ENCODE measurements at regions not wholly inside any gene's neighbourhood (a gene's known extent, or its start where the extent isn't known, plus 50 kb on each side); places are given as distances from the start of the nearest gene placed in this dataset.

DNA sequence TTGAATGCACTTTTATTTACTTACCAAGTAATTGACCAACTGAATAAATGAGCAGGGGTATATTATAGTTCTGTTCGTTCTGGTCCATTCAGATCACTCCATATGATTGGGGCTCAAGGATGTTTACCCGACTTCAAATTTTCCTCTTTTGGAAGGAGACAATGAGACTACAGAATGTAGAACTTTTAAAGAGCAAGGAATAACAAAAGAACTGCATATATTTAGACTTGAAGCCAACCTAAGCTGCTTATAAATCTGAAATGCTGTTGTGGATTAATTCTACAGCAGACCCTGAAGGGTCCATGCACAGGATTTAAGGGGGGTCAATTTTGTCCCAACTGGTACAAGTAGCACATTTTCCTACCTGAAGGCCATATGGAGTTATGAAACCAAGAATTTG, 610.8 kb downstream of the RAB28 start:
- Histone ChIP-seq H3K27me3 (no peaks in the 10 kb centered on the region), H3K36me3 (no peaks in the 10 kb centered on the region), H3K27ac (no peak overlapping the region), H3K4me1 (no peaks in the 10 kb centered on the region), H3K9me3 (no peaks in the 10 kb centered on the region), H3K4me3 (no peak overlapping the region), H3K9ac (ENCODE audit: low read depth in 2 of 2, low read length in 2 of 2) (no peak overlapping the region)
- no peak for DNase-seq
- TF ChIP-seq, protein P1, sequence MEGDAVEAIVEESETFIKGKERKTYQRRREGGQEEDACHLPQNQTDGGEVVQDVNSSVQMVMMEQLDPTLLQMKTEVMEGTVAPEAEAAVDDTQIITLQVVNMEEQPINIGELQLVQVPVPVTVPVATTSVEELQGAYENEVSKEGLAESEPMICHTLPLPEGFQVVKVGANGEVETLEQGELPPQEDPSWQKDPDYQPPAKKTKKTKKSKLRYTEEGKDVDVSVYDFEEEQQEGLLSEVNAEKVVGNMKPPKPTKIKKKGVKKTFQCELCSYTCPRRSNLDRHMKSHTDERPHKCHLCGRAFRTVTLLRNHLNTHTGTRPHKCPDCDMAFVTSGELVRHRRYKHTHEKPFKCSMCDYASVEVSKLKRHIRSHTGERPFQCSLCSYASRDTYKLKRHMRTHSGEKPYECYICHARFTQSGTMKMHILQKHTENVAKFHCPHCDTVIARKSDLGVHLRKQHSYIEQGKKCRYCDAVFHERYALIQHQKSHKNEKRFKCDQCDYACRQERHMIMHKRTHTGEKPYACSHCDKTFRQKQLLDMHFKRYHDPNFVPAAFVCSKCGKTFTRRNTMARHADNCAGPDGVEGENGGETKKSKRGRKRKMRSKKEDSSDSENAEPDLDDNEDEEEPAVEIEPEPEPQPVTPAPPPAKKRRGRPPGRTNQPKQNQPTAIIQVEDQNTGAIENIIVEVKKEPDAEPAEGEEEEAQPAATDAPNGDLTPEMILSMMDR (IDR thresholded peaks at IDR 0.05), result no peak
- intact Hi-C loops (cut with DNase I), result no loop called here

DNA sequence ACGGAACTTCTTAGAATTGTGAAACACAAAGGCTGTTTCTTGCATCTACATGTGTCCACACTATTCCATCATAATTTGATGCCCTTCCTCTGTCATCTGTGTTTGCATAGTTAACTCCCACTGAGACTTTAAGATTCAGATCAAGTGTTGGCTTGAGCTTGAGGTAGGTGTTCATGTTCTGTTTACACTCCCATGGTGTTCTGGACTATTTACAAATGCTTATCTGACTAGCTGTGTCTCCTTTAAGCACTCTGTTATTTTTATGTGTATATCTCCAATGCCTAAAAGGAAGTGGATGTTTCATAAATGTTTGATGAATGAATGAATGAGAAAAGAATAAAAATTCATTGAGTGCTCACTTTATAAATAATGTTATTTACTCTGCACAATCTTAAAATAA, 622.7 kb downstream of the RAB28 start:
- H3K27ac ChIP-seq, result no peak overlapping the region
- H3K9me3 ChIP-seq, result no peaks in the 10 kb centered on the region
- no peak overlapping the region for H3K9ac ChIP-seq (ENCODE audit: low read depth in 2 of 2, low read length in 2 of 2)
- TF ChIP-seq, protein P1 (IDR thresholded peaks at IDR 0.05), result no peak
- DNase-seq, result no peak
- H3K27me3 ChIP-seq, result no peaks in the 10 kb centered on the region
- intact Hi-C loops (cut with DNase I), result no loop called here
- no peaks in the 10 kb centered on the region for H3K36me3 ChIP-seq
- H3K4me1 ChIP-seq, result no peaks in the 10 kb centered on the region
- no peak overlapping the region for H3K4me3 ChIP-seq

DNA sequence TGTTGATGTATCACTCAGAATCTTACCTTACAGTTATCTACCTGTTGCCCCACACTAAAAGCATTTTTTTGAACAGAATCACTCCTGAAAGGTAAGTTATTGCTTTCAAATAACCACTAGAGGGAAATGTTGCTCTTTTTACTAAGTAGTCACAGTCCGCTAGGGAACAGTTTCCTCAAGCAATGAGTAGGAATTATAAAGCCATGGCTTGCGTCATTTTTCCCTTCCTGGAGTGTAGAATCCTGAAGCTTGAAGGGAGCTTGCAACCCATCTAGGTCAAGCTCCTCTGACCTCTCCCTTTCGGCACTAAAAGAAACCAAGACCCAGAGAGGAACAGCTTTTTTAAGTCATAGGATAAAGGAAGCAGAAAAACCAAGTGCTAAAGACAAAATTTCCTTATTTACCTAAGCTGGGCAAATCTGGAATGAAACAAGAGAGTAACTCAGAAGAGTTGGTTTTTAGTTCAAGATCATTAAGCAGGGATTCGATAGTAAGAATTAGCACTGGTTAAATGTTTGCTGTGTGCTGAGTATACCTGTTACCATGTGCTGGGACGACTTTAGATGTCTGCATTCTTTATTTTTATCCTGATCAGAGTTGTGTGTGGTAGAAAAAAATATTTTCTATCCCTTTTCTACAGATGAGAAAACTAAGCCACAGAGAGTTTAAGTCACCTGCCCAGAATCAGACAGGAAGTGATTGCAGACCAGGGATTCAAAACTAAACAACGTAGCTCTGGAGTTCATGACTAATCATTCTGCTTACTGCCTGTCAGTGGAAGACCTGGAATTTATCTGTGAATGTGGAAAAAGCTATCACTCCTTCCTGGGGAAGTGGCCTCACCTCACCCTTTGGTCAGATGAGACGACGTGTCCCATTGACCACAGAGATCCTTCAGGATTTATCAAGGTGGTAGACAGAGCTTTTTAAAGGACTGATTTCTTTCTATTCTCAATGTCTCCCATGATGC, 631.5 kb downstream of the RAB28 start:
- peak; percentile 17 for DNase-seq

DNA sequence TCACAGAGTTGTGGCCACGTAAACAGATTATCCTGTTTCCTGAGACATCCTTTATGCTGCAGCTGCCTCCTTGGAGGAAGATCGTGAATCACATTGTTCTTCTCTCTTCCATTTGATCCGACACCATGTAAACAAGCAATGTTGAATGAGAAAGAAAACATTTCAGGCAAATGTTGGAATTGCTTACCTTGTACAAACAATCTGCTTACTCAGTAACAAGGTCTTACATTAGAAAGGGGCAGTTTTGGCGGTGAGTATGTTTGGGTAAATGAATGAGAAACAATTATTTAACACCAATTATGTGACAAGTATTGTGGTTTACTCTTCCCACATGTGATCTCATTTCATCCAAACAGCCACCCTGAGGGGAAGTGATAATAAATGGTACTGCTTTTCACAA, 637.8 kb downstream of the RAB28 start:
- TF ChIP-seq, protein P1 (IDR thresholded peaks at IDR 0.05), result no peak
- no peaks in the 10 kb centered on the region for H3K27me3 ChIP-seq
- no peaks in the 10 kb centered on the region for H3K36me3 ChIP-seq
- H3K9me3 ChIP-seq, result no peaks in the 10 kb centered on the region
- H3K4me3 ChIP-seq, result no peak overlapping the region
- H3K27ac ChIP-seq, result no peak overlapping the region
- DNase-seq, result no peak
- H3K4me1 ChIP-seq, result no peaks in the 10 kb centered on the region
- no peak overlapping the region for H3K9ac ChIP-seq (ENCODE audit: low read depth in 2 of 2, low read length in 2 of 2)
- intact Hi-C loops (cut with DNase I), result no loop called here

More for the DNA sequence above, 631.5 kb downstream of the RAB28 start:
- TF ChIP-seq, protein P1 (IDR thresholded peaks at IDR 0.05), result peak; percentile 35
- intact Hi-C loops (cut with DNase I), result loop anchor here (1.0 kb wide), 1 partner anchor 697 kb away; no protein-coding TSS in a partner anchor
- H3K4me3 ChIP-seq, result no peak overlapping the region
- H3K9me3 ChIP-seq, result no peaks in the 10 kb centered on the region
- H3K36me3 ChIP-seq, result no peaks in the 10 kb centered on the region
- no peak overlapping the region for H3K27ac ChIP-seq
- H3K9ac ChIP-seq (ENCODE audit: low read depth in 2 of 2, low read length in 2 of 2), result no peak overlapping the region
- no peaks in the 10 kb centered on the region for H3K4me1 ChIP-seq
- H3K27me3 ChIP-seq, result no peaks in the 10 kb centered on the region

DNA sequence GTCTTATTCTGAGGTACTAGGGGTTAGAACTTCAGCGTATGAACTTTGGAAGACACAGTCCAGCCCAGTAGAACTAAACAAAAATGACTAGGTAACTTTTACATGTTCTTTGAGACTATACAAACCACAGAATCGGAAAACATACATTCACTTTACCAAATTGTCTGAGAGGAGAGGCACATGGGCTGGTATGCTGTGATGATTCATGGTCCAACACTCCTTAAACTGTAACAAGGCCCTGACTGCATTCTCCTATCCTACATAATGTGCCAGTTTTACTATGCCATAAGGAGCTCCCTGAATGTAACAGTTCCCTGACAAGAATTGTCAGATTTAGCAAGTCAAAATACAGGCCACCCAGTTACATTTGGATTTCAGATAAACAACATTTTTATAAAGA, 640.0 kb downstream of the RAB28 start:
- H3K4me3 ChIP-seq, result no peak overlapping the region
- TF ChIP-seq, protein P1 (IDR thresholded peaks at IDR 0.05), result no peak
- H3K27ac ChIP-seq, result no peak overlapping the region
- H3K4me1 ChIP-seq, result no peaks in the 10 kb centered on the region
- intact Hi-C loops (cut with DNase I), result no loop called here
- H3K9ac ChIP-seq (ENCODE audit: low read depth in 2 of 2, low read length in 2 of 2), result no peak overlapping the region
- H3K27me3 ChIP-seq, result no peaks in the 10 kb centered on the region
- DNase-seq, result no peak
- H3K36me3 ChIP-seq, result no peaks in the 10 kb centered on the region
- no peaks in the 10 kb centered on the region for H3K9me3 ChIP-seq

Data from colonic mucosa (tissue), 4 donors.